Activated T-cell treated with anti-CD3 and anti-CD28 coated beads, Interleukin-2, amount 50 U/mL, for 4 hours (primary cell): ENCODE measurements at regions not wholly inside any gene's neighbourhood (a gene's known extent, or its start where the extent isn't known, plus 50 kb on each side); places are given as distances from the start of the nearest gene placed in this dataset.

Experiments
- ATAC-seq, 2 donors: fragments of 200-7000 bp; cut with Tn5 transposase; one replicate each; pipeline ENCODE4 v1.10.0; 2021
- DNase-seq: peaks from one replicate; pipeline ENCODE4 v3.0.0-alpha.2; 2020
- H3K27me3 Mint-ChIP-seq: one replicate; pipeline ENCODE4 v1.8.0; 2021; ENCODE audit warnings: low read depth, mixed read lengths
- H3K36me3 Mint-ChIP-seq: one replicate; pipeline ENCODE4 v1.8.0; 2022; ENCODE audit warnings: mixed read lengths; ENCODE audit not compliant: insufficient read depth
- H3K4me1 Mint-ChIP-seq: one replicate; pipeline ENCODE4 v1.8.0; 2021; ENCODE audit warnings: low read depth, mixed read lengths
- H3K4me3 Mint-ChIP-seq: one replicate; pipeline ENCODE4 v1.8.0; 2021; ENCODE audit warnings: mild to moderate bottlenecking, moderate library complexity, mixed read lengths
- H3K9me3 Mint-ChIP-seq: one replicate; pipeline ENCODE4 v1.8.0; 2021; ENCODE audit warnings: mixed read lengths

GRCh38 chr13:50071379-50071778 is 56.1 kb downstream of the KCNRG start:
- H3K4me1 Mint-ChIP-seq = peaks cover 33% of the 10 kb centered on the region
- DNase-seq = no peak
- H3K36me3 Mint-ChIP-seq = peaks cover 17% of the 10 kb centered on the region
- no peak overlapping the region for H3K4me3 Mint-ChIP-seq
- no peaks in the 10 kb centered on the region for H3K9me3 Mint-ChIP-seq
- no peak for ATAC-seq
- H3K27me3 Mint-ChIP-seq = peaks cover 2% of the 10 kb centered on the region

DNA sequence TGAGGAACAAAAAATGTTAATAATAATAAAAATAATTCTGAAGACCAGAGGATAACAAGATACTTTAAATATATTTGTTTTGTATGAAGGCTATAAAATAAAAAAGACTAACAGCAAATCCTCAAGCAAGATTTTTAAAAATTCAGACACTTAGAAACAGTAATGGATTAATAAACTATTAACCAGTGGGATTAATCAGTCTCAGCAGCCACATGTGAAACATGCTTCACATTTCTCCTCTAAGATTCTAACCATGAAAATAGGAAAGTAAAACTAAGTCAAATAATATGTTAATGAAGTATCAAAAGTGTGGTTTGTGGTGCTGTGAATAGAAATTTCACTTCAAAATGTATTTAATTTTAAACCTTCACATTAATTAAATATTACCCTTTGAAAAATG is 57.4 kb downstream of the KCNRG start:
- DNase-seq = no peak
- no peak overlapping the region for H3K4me3 Mint-ChIP-seq
- peaks cover 10% of the 10 kb centered on the region for H3K36me3 Mint-ChIP-seq
- H3K4me1 Mint-ChIP-seq = peaks cover 40% of the 10 kb centered on the region
- no peak for ATAC-seq
- peaks cover 2% of the 10 kb centered on the region for H3K27me3 Mint-ChIP-seq
- no peaks in the 10 kb centered on the region for H3K9me3 Mint-ChIP-seq

DNA sequence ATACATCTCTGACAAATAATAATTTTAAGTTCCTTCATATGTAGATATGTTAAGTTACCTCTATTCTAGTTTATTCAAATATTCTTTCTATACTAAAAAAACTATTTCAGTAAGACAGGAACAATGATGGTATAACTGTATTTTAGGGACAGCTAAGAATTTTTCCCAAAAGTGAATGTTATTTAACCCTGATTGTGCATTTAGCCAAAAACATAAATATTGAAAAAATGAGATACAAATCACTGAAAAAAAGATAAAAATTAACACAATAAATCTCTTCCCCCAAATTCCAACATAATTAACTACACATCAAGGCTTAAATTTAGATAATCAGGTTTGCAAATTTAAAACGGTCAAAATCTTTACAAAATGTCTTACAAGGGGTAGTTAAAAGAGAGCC is 58.1 kb downstream of the KCNRG start:
- DNase-seq (no peak), ATAC-seq (no peak)
- Mint-ChIP-seq H3K9me3 (no peaks in the 10 kb centered on the region), H3K4me3 (no peak overlapping the region), H3K36me3 (peaks cover 8% of the 10 kb centered on the region), H3K4me1 (peaks cover 41% of the 10 kb centered on the region), H3K27me3 (peaks cover 5% of the 10 kb centered on the region)

GRCh38 chr13:50074843-50075242 is 59.6 kb downstream of the KCNRG start:
- ATAC-seq = peak; percentile 63 to 69
- Mint-ChIP-seq H3K36me3 (peaks cover 8% of the 10 kb centered on the region), H3K27me3 (peaks cover 9% of the 10 kb centered on the region), H3K9me3 (no peaks in the 10 kb centered on the region), H3K4me3 (no peak overlapping the region), H3K4me1 (peaks cover 44% of the 10 kb centered on the region)
- DNase-seq = no peak

- Mint-ChIP-seq H3K4me3 (peak overlapping the region; percentile 62), H3K9me3 (no peaks in the 10 kb centered on the region), H3K4me1 (peaks cover 44% of the 10 kb centered on the region), H3K36me3 (peaks cover 8% of the 10 kb centered on the region), H3K27me3 (peaks cover 9% of the 10 kb centered on the region)
- ATAC-seq (no peak), DNase-seq (no peak)
These were observed 60.4 kb downstream of the KCNRG start for GRCh38 chr13:50075619-50076097.

DNA sequence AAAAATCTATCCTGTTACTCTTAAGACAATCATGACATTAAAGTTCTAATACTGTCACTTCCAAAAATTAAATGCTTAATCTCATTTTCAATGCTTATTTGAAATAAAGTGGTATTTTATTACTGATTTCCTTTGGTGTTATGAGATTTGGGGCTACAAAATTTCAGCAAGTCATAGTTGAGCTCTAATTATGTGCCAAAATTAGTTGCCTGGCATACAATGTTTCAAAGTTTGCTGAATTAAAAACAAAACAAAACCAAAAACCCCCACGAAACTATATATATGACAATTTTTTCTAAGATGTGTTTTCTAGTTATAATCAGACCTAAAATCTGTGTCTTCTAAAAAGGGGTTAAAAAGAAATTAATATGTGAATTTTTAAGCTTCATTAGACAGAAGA is 62.2 kb downstream of the KCNRG start:
- H3K27me3 Mint-ChIP-seq = peaks cover 9% of the 10 kb centered on the region
- H3K4me3 Mint-ChIP-seq = peak overlapping the region; percentile 4

DNA sequence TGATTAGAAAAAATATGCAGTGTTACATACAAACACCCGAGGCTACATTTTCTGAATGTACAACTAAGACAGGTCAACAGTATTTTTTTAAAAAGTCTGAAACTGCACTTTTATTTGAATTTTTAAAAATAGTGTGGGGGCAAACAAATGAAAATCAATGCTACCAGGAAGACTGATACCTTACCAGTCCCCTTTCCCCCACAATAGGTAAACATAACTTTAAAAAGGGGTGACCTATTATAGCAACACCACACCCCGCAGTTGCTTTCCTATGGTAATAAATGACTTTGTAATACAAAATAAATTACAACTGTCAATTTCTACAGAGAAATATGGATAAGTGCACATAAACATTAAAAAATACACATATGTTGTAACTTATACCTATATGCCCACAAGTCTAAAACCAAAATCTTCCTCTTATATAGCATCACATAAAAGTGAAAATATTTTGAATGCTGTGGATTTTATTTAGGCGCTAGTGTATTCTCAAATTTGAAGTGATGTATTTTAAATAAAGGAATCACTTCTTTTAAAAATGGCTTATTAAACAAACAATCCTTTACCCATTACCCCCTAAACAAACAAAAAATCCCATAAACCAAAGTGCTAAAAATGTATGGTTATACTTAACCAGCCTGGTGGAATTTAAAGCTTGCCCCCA is 63.1 kb downstream of the KCNRG start:
- H3K4me1 Mint-ChIP-seq = peaks cover 32% of the 10 kb centered on the region
- ATAC-seq (no peak), DNase-seq (no peak)
- H3K9me3 Mint-ChIP-seq = no peaks in the 10 kb centered on the region
- H3K4me3 Mint-ChIP-seq = peak overlapping the region; percentile 99
- peaks cover 3% of the 10 kb centered on the region for H3K36me3 Mint-ChIP-seq
- peaks cover 9% of the 10 kb centered on the region for H3K27me3 Mint-ChIP-seq

More for the DNA sequence above, 62.2 kb downstream of the KCNRG start:
- Mint-ChIP-seq H3K36me3 (peaks cover 3% of the 10 kb centered on the region), H3K9me3 (no peaks in the 10 kb centered on the region), H3K4me1 (peaks cover 32% of the 10 kb centered on the region)
- ATAC-seq (no peak), DNase-seq (no peak)

DNA sequence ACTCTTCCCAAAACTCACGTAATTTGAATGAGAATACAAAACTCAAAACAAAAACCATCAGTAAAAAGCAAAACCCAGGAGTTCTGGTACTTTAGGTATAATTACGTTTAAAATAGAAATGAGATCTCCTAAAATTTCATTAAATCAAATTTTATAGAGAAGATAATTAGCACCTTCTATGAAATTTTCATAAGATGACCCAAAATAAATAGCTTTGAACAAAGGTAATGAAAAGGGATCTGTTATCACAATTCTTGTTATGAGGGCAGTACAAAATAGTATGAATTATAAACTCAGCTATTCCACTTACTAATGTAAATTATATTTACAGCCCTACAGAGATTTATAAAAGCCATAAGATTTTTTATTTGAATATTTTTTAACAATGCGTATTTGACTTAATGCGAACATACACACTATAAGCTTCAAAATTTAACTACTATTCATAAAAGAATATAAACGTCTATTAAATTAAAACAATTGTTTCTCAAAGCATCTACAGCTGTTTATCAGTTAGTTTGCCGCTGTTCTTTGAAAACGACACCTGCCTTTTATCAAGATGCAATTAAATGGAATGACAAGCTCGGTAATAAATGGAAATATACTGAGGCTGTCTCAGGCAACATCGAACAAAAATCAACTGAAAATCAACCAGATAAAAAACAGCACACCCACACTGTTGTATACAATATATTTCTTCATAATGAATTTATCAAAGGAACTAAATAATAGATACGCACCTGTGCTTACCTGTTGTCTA is 63.8 kb downstream of the KCNRG start:
- ATAC-seq (no peak), DNase-seq (no peak)
- Mint-ChIP-seq H3K27me3 (peaks cover 9% of the 10 kb centered on the region), H3K4me3 (peak overlapping the region; percentile 99), H3K36me3 (peaks cover 3% of the 10 kb centered on the region), H3K4me1 (peaks cover 33% of the 10 kb centered on the region), H3K9me3 (no peaks in the 10 kb centered on the region)

- no peak for ATAC-seq
- Mint-ChIP-seq H3K27me3 (peaks cover 9% of the 10 kb centered on the region), H3K4me3 (peak overlapping the region; percentile 99), H3K4me1 (peaks cover 36% of the 10 kb centered on the region), H3K36me3 (peaks cover 3% of the 10 kb centered on the region), H3K9me3 (no peaks in the 10 kb centered on the region)
- DNase-seq = no peak
These were observed 64.5 kb downstream of the KCNRG start for GRCh38 chr13:50079655-50080202.

- peaks cover 3% of the 10 kb centered on the region for H3K36me3 Mint-ChIP-seq
- peaks cover 9% of the 10 kb centered on the region for H3K27me3 Mint-ChIP-seq
- peaks cover 41% of the 10 kb centered on the region for H3K4me1 Mint-ChIP-seq
- no peak for DNase-seq
- ATAC-seq = no peak
- peak overlapping the region; percentile 99 for H3K4me3 Mint-ChIP-seq
- H3K9me3 Mint-ChIP-seq = no peaks in the 10 kb centered on the region
These were observed 65.1 kb downstream of the KCNRG start for GRCh38 chr13:50080203-50080910.

DNA sequence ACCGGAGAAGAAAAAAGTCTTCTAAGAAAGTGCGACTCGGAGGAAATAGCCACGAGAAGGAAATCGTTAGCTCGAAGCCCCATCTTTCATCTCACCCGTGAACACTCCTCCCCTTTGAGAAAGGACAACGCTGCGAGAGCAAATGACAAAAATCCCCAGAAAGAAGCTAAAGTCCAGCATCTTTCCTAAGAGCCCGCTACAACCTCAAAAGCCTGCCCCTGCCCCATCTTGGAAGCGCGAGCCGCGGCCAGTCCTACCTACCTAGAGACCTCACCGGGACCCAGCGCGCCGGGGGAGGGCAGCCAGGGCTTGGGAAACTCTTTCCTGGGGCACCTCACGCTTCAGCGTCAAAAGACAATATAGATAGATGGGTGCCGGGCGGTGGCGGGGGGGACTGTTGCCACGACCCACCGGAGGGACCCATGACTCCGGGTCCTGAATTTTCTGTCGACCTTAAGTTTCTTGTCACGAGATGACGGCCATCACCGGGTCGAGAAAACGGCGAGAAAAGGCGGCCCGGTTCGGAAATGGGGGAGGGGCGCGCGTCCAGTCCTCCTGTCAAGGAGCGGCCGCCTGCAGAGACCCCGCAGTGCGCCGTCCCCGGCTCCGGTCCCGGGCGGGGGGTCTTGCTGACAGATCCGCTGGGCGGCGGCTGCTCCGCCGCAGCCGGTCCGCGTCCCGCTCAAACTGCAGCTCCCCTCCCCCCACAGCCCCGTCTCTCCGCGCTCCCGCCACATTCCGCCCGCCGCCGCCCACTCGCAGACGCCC is 65.9 kb downstream of the KCNRG start:
- Mint-ChIP-seq H3K9me3 (no peaks in the 10 kb centered on the region), H3K4me3 (peak overlapping the region; percentile 99), H3K4me1 (peaks cover 38% of the 10 kb centered on the region), H3K36me3 (no peaks in the 10 kb centered on the region), H3K27me3 (peaks cover 7% of the 10 kb centered on the region)
- peak; percentile 7 to 13 for ATAC-seq
- peak; percentile 17 for DNase-seq

GRCh38 chr13:50081679-50082425 is 66.6 kb downstream of the KCNRG start:
- ATAC-seq (peak; percentile 79 to 81), DNase-seq (peak; percentile 97)
- Mint-ChIP-seq H3K27me3 (peaks cover 7% of the 10 kb centered on the region), H3K36me3 (no peaks in the 10 kb centered on the region), H3K4me1 (peaks cover 39% of the 10 kb centered on the region), H3K9me3 (no peaks in the 10 kb centered on the region), H3K4me3 (peak overlapping the region; percentile 99)
